Neuronal stem cell (in vitro differentiated cells): ENCODE measurements at regions not wholly inside any gene's neighbourhood (a gene's known extent, or its start where the extent isn't known, plus 50 kb on each side); places are given as distances from the start of the nearest gene placed in this dataset.

Experiments
- DNase-seq: peaks from one replicate; pipeline ENCODE4 v3.0.0-alpha.2; 2013; ENCODE audit warnings: low spot score
- H2AFZ ChIP-seq: one replicate; pipeline ENCODE4 v1.6.1; 2013; ENCODE audit warnings: mild to moderate bottlenecking, low read length, inconsistent platforms
- H2AK5ac ChIP-seq: 2 replicates; pipeline ENCODE4 v1.6.1; 2013; ENCODE audit warnings: low read depth, mild to moderate bottlenecking, inconsistent platforms, low read length, moderate library complexity, mixed read lengths
- H2BK120ac ChIP-seq: 2 replicates; pipeline ENCODE4 v1.6.1; 2013; ENCODE audit warnings: low read depth, mild to moderate bottlenecking, inconsistent platforms, low read length, moderate library complexity, mixed read lengths
- H2BK12ac ChIP-seq: one replicate; pipeline ENCODE4 v1.6.1; 2013; ENCODE audit warnings: low read length, inconsistent platforms
- H2BK15ac ChIP-seq: 2 replicates; pipeline ENCODE4 v1.6.1; 2013; ENCODE audit warnings: mild to moderate bottlenecking, low read length, inconsistent platforms, mixed read lengths
- H2BK5ac ChIP-seq: one replicate; pipeline ENCODE4 v1.6.1; 2013; ENCODE audit warnings: inconsistent platforms, mild to moderate bottlenecking, low read length, moderate library complexity
- H3K14ac ChIP-seq: one replicate; pipeline ENCODE4 v1.6.1; 2013; ENCODE audit warnings: low read length, inconsistent platforms
- H3K18ac ChIP-seq: 2 replicates; pipeline ENCODE4 v1.6.1; 2013; ENCODE audit warnings: low read length, inconsistent platforms
- H3K23ac ChIP-seq: 2 replicates; pipeline ENCODE4 v1.6.1; 2013; ENCODE audit warnings: low read depth, mild to moderate bottlenecking, mixed read lengths, low read length, inconsistent platforms; ENCODE audit not compliant: poor library complexity
- H3K27ac ChIP-seq: replicated peaks from 3 replicates; pipeline ENCODE4 v1.5.1; 2013; ENCODE audit warnings: low read length, inconsistent platforms
- H3K27me3 ChIP-seq, 3 experiments: 2 replicates each; pipeline ENCODE4 v1.6.1; 2013; ENCODE audit warnings: low read length in 3 of 3, mild to moderate bottlenecking in 2 of 3, inconsistent platforms in 1 of 3, low read depth in 1 of 3, mixed read lengths in 1 of 3, moderate library complexity in 1 of 3; ENCODE audit not compliant: control insufficient read depth in 3 of 3, insufficient read depth in 3 of 3
- H3K36me3 ChIP-seq, 2 donors: replicated peaks in 1 of 2; 2 replicates each; pipeline ENCODE4 v1.6.1; 2013; ENCODE audit warnings: low read length in 2 of 2; ENCODE audit not compliant: control insufficient read depth in 2 of 2, insufficient read depth in 2 of 2
- H3K4ac ChIP-seq: 2 replicates; pipeline ENCODE4 v1.6.1; 2013; ENCODE audit warnings: inconsistent platforms, mild to moderate bottlenecking, low read length, moderate library complexity
- H3K4me1 ChIP-seq, 2 donors: 1 replicate in 1 of 2; 2 replicates in 1 of 2; pipeline ENCODE4 v1.6.1; 2013; ENCODE audit warnings: low read length in 2 of 2, low read depth in 1 of 2; ENCODE audit not compliant: control insufficient read depth in 2 of 2, insufficient read depth in 1 of 2
- H3K4me2 ChIP-seq: one replicate; pipeline ENCODE4 v1.6.1; 2013; ENCODE audit warnings: mild to moderate bottlenecking, low read length, inconsistent platforms; ENCODE audit not compliant: insufficient read depth, poor library complexity, severe bottlenecking
- H3K4me3 ChIP-seq, 2 donors: 2 replicates each; pipeline ENCODE4 v1.5.1; 2013; ENCODE audit warnings: low read length in 2 of 2, mild to moderate bottlenecking in 2 of 2, inconsistent platforms in 1 of 2, moderate library complexity in 1 of 2
- H3K79me1 ChIP-seq: one replicate; pipeline ENCODE4 v1.6.1; 2013; ENCODE audit warnings: low read depth, mild to moderate bottlenecking, inconsistent platforms, low read length, moderate library complexity
- H3K9ac ChIP-seq: one replicate; pipeline ENCODE4 v1.6.1; 2013; ENCODE audit warnings: mild to moderate bottlenecking, low read depth, low read length, inconsistent platforms; ENCODE audit not compliant: poor library complexity
- H3K9me3 ChIP-seq, 2 donors: replicated peaks in 1 of 2; 2 replicates each; pipeline versions ENCODE3 to v1.6.1; 2013; ENCODE audit warnings: low read length in 2 of 2, mild to moderate bottlenecking in 2 of 2, inconsistent platforms in 1 of 2, low read depth in 1 of 2, mixed read lengths in 1 of 2, moderate library complexity in 1 of 2; ENCODE audit not compliant: control insufficient read depth in 2 of 2, insufficient read depth in 1 of 2
- H4K8ac ChIP-seq: one replicate; pipeline ENCODE4 v1.6.1; 2013; ENCODE audit warnings: low read depth, mild to moderate bottlenecking, inconsistent platforms, low read length, moderate library complexity
- H4K91ac ChIP-seq: one replicate; pipeline ENCODE4 v1.6.1; 2013; ENCODE audit warnings: low read length, low read depth, mild to moderate bottlenecking, inconsistent platforms; ENCODE audit not compliant: poor library complexity
- WGBS, 2 donors: extraction: QIAGEN DNeasy Blood & Tissue Kit; methylation state at CpG; one replicate each; pipeline ENCODE4 v1.1.7; 2013; ENCODE audit warnings: missing lambda C conversion rate in 2 of 2, mixed read lengths in 1 of 2; ENCODE audit not compliant: insufficient read length in 2 of 2, insufficient replicate concordance in 1 of 2; ENCODE audit errors: extremely low coverage in 2 of 2; 5-methylcytosine and 5-hydroxymethylcytosine counted together

DNA sequence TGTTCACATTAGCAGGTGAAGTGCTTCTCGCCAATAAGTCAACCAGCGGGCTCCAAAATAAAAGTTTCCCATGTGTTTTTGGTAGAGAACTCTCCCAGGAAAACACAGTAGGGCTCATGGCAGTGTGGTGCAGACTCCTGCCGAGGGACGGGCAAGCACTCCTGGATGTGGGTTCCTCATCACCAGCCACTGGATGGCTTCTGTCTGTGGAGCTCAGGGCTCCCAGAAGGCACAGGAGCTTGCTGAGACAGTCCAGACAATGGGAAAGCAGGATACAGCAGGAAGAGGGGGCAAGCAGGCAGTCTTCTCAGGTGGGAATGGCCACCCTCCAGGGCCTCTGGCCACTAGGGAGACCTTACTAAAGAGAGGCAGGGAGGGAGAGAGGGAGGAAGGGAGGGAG is 142.4 kb downstream of the HSD17B3 start:
- Histone ChIP-seq H3K14ac (no peak overlapping the region), H3K36me3 (no peaks in the 10 kb centered on the region), H3K9ac (no peak overlapping the region), H4K8ac (no peak overlapping the region), H3K4me2 (no peak overlapping the region), H2AFZ (no peak overlapping the region), H3K18ac (peak overlapping the region; percentile 57), H2BK5ac (no peak overlapping the region), H3K9me3 (peaks cover 2 to 12% of the 10 kb centered on the region in 2 donors), H2BK12ac (no peak overlapping the region), H4K91ac (no peak overlapping the region), H2BK15ac (no peak overlapping the region), H3K4me3 (no peak overlapping the region), H3K27me3 (no peaks in the 10 kb centered on the region), H3K27ac (no peak overlapping the region), H2AK5ac (no peak overlapping the region), H2BK120ac (no peak overlapping the region), H3K79me1 (no peaks in the 10 kb centered on the region), H3K4ac (no peak overlapping the region), H3K4me1 (peaks cover 12 to 14% of the 10 kb centered on the region in 2 donors), H3K23ac (no peak overlapping the region)
- WGBS, 2 donors, result no CpG with 5 or more reads among the region's 4 CpGs
- no peak for DNase-seq

DNA sequence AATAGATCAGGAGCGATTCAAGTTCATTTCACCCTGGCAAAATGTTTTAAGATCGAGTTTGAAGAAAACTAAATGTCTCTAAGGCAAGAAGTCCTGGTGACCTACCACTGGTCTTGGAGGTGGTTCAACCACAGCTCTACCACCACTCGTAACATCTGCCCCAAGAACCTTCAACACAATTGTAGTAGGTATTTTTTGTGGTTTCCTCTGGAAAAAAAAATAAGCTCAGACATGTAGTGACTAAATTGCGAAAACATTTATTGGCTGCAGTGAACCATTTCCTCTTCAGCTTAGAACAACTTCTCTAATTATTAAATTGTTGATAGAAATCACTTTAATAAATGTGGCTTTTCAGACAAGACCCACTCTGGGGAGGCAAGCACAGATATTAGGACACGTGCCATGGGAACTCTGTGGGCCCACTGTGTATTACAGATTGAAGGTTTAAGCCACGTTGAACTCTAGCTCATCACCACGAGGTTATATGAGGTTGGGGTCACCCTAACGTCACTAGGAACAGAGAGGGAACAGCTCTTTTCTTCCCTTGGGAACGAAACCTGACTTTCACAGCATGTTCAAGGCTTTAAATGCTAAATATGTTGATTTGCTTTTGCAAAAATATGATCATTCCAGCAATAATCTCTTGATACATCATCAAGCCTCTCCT is 142.9 kb downstream of the HSD17B3 start:
- no peaks in the 10 kb centered on the region for H3K79me1 ChIP-seq
- peaks cover 12 to 14% of the 10 kb centered on the region in 2 donors for H3K4me1 ChIP-seq
- no peak overlapping the region for H4K91ac ChIP-seq
- H3K23ac ChIP-seq, result no peak overlapping the region
- H2AFZ ChIP-seq, result no peak overlapping the region
- no peak overlapping the region for H3K4me2 ChIP-seq
- no peak overlapping the region for H2BK5ac ChIP-seq
- WGBS, 2 donors, result no CpG with 5 or more reads among the region's 9 CpGs
- H2BK12ac ChIP-seq, result no peak overlapping the region
- no peak for DNase-seq
- no peak overlapping the region for H3K9ac ChIP-seq
- peaks cover 2 to 6% of the 10 kb centered on the region in 2 donors for H3K9me3 ChIP-seq
- H3K18ac ChIP-seq, result no peak overlapping the region
- no peak overlapping the region for H3K4me3 ChIP-seq
- H3K4ac ChIP-seq, result no peak overlapping the region
- H3K27ac ChIP-seq, result no peak overlapping the region
- H2AK5ac ChIP-seq, result no peak overlapping the region
- no peak overlapping the region for H2BK15ac ChIP-seq
- no peak overlapping the region for H2BK120ac ChIP-seq
- H3K27me3 ChIP-seq, result no peaks in the 10 kb centered on the region
- H4K8ac ChIP-seq, result no peak overlapping the region
- no peak overlapping the region for H3K14ac ChIP-seq
- no peaks in the 10 kb centered on the region for H3K36me3 ChIP-seq

DNA sequence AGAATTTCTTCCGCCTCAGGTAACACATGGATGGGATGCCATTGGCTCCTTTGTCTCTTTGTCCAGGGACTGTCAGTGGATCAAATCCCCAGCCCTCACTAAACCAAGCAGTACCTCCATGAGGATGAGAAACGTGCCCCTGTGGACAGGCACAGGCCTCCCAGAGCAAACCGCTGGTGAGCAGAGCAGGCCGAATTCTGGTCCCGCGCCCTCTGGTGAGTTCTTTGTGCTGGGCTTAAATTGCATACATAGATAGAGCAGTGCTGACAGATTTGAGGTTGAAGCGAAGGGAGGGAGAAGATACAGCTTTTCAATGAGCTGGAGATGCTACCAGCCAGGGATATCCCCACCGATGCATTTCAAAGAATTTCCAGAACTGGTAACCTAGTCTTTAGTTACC is 143.8 kb downstream of the HSD17B3 start:
- Histone ChIP-seq H3K4me2 (no peak overlapping the region), H2AFZ (no peak overlapping the region), H4K8ac (no peak overlapping the region), H3K27me3 (no peaks in the 10 kb centered on the region), H2BK5ac (no peak overlapping the region), H4K91ac (no peak overlapping the region), H2AK5ac (no peak overlapping the region), H3K18ac (peak overlapping the region; percentile 9), H2BK15ac (no peak overlapping the region), H2BK12ac (no peak overlapping the region), H3K4me3 (no peak overlapping the region), H2BK120ac (no peak overlapping the region), H3K9ac (no peak overlapping the region), H3K14ac (no peak overlapping the region), H3K4ac (no peak overlapping the region), H3K27ac (no peak overlapping the region), H3K36me3 (no peaks in the 10 kb centered on the region), H3K23ac (no peak overlapping the region), H3K9me3 (peaks cover 2 to 6% of the 10 kb centered on the region in 2 donors), H3K79me1 (no peaks in the 10 kb centered on the region), H3K4me1 (peaks cover 12 to 14% of the 10 kb centered on the region in 2 donors)
- WGBS, 2 donors, result no CpG with 5 or more reads among the region's 8 CpGs
- no peak for DNase-seq

GRCh38 chr9:96157675-96158074 is 144.3 kb downstream of the HSD17B3 start:
- peak overlapping the region in 1 of 2 donors; percentile 15 for H3K4me3 ChIP-seq
- no peak overlapping the region for H3K27ac ChIP-seq
- peak overlapping the region; percentile 88 for H4K8ac ChIP-seq
- H2AK5ac ChIP-seq, result no peak overlapping the region
- H3K23ac ChIP-seq, result no peak overlapping the region
- H3K18ac ChIP-seq, result no peak overlapping the region
- H3K9ac ChIP-seq, result peak overlapping the region; percentile 70
- H3K14ac ChIP-seq, result no peak overlapping the region
- H2AFZ ChIP-seq, result no peak overlapping the region
- no peak overlapping the region for H2BK120ac ChIP-seq
- H3K79me1 ChIP-seq, result no peaks in the 10 kb centered on the region
- no peak overlapping the region for H2BK15ac ChIP-seq
- no peak for DNase-seq
- no peaks in the 10 kb centered on the region for H3K27me3 ChIP-seq
- peaks cover 2 to 6% of the 10 kb centered on the region in 2 donors for H3K9me3 ChIP-seq
- no peak overlapping the region for H3K4ac ChIP-seq
- no peaks in the 10 kb centered on the region for H3K36me3 ChIP-seq
- WGBS, 2 donors, result no CpG with 5 or more reads among the region's 1 CpG
- H3K4me1 ChIP-seq, result peaks cover 12 to 14% of the 10 kb centered on the region in 2 donors
- no peak overlapping the region for H3K4me2 ChIP-seq
- H4K91ac ChIP-seq, result no peak overlapping the region
- peak overlapping the region; percentile 27 for H2BK12ac ChIP-seq
- H2BK5ac ChIP-seq, result no peak overlapping the region
